H1 (cell line): ENCODE measurements at regions not wholly inside any gene's neighbourhood (a gene's known extent, or its start where the extent isn't known, plus 50 kb on each side); places are given as distances from the start of the nearest gene placed in this dataset.

Experiments
- ATF2 ChIP-seq: IDR thresholded peaks from 2 replicates; pipeline ENCODE4 v1.6.1; 2012; ENCODE audit warnings: low read length, inconsistent platforms
- GABPA ChIP-seq: IDR thresholded peaks from 2 replicates; pipeline ENCODE4 v1.6.1; 2011; ENCODE audit warnings: mild to moderate bottlenecking, low read length, moderate library complexity, borderline replicate concordance; ENCODE audit not compliant: insufficient read depth
- HDAC2 ChIP-seq, 2 experiments: fragments of 300-600 bp in 1 of 2; sonication (generic) in 1 of 2; IDR thresholded peaks; 2 replicates each; pipeline ENCODE4 v1.6.1; 2011 to 2012; ENCODE audit warnings: low read depth in 2 of 2, low read length in 2 of 2, mild to moderate bottlenecking in 2 of 2, moderate library complexity in 2 of 2, borderline replicate concordance in 1 of 2, inconsistent platforms in 1 of 2
- KDM4A ChIP-seq: IDR thresholded peaks from one replicate; pipeline ENCODE4 v1.7.1; 2012; ENCODE audit warnings: low read depth, mild to moderate bottlenecking, moderate library complexity, low read length, inconsistent platforms; ENCODE audit not compliant: severe bottlenecking
- RNF2 ChIP-seq: fragments of 200-900, 300-1000 bp; sonication (generic); IDR thresholded peaks from 2 replicates; pipeline ENCODE4 v1.7.1; 2016; ENCODE audit warnings: borderline replicate concordance, low read depth, mild to moderate bottlenecking, antibody characterized with exemption, low read length; ENCODE audit not compliant: poor library complexity, severe bottlenecking; ENCODE audit errors: missing control alignments
- SAP30 ChIP-seq: fragments of 300-600 bp; sonication (generic); IDR thresholded peaks from 2 replicates; pipeline ENCODE4 v1.7.1; 2012; ENCODE audit warnings: low read length, moderate library complexity, mild to moderate bottlenecking, inconsistent platforms; ENCODE audit not compliant: insufficient read depth, insufficient replicate concordance
- TF ChIP-seq, protein P1 (sequence below): fragments of 300-600 bp; sonication (generic); IDR thresholded peaks from 2 replicates; pipeline ENCODE4 v1.7.1; 2012; ENCODE audit warnings: low read length, moderate library complexity, mild to moderate bottlenecking, inconsistent platforms; ENCODE audit not compliant: insufficient replicate concordance
- TF ChIP-seq, protein P2 (sequence below): IDR thresholded peaks from 2 replicates; pipeline ENCODE4 v1.6.1; 2012; ENCODE audit warnings: inconsistent platforms

DNA sequence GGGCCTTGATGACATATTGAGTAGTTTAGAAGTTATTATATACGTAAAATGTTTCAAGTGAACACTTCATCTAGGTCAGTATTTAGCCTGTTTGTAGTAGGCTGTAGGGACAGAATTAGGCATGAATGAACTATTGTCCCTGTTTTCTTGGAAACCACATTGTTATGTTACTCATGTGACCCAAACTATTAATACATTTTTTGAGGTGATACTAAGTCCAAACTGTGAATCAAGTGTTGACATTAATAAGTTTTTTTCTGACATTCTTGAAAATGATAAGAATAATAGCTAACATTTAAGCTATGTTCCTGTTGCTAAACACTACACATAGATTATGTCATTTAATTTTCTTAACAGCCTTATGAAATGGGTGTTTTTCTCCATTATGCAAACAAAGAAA is 1642.7 kb upstream of the WWC1 start (continued):
- TF ChIP-seq, protein P1, sequence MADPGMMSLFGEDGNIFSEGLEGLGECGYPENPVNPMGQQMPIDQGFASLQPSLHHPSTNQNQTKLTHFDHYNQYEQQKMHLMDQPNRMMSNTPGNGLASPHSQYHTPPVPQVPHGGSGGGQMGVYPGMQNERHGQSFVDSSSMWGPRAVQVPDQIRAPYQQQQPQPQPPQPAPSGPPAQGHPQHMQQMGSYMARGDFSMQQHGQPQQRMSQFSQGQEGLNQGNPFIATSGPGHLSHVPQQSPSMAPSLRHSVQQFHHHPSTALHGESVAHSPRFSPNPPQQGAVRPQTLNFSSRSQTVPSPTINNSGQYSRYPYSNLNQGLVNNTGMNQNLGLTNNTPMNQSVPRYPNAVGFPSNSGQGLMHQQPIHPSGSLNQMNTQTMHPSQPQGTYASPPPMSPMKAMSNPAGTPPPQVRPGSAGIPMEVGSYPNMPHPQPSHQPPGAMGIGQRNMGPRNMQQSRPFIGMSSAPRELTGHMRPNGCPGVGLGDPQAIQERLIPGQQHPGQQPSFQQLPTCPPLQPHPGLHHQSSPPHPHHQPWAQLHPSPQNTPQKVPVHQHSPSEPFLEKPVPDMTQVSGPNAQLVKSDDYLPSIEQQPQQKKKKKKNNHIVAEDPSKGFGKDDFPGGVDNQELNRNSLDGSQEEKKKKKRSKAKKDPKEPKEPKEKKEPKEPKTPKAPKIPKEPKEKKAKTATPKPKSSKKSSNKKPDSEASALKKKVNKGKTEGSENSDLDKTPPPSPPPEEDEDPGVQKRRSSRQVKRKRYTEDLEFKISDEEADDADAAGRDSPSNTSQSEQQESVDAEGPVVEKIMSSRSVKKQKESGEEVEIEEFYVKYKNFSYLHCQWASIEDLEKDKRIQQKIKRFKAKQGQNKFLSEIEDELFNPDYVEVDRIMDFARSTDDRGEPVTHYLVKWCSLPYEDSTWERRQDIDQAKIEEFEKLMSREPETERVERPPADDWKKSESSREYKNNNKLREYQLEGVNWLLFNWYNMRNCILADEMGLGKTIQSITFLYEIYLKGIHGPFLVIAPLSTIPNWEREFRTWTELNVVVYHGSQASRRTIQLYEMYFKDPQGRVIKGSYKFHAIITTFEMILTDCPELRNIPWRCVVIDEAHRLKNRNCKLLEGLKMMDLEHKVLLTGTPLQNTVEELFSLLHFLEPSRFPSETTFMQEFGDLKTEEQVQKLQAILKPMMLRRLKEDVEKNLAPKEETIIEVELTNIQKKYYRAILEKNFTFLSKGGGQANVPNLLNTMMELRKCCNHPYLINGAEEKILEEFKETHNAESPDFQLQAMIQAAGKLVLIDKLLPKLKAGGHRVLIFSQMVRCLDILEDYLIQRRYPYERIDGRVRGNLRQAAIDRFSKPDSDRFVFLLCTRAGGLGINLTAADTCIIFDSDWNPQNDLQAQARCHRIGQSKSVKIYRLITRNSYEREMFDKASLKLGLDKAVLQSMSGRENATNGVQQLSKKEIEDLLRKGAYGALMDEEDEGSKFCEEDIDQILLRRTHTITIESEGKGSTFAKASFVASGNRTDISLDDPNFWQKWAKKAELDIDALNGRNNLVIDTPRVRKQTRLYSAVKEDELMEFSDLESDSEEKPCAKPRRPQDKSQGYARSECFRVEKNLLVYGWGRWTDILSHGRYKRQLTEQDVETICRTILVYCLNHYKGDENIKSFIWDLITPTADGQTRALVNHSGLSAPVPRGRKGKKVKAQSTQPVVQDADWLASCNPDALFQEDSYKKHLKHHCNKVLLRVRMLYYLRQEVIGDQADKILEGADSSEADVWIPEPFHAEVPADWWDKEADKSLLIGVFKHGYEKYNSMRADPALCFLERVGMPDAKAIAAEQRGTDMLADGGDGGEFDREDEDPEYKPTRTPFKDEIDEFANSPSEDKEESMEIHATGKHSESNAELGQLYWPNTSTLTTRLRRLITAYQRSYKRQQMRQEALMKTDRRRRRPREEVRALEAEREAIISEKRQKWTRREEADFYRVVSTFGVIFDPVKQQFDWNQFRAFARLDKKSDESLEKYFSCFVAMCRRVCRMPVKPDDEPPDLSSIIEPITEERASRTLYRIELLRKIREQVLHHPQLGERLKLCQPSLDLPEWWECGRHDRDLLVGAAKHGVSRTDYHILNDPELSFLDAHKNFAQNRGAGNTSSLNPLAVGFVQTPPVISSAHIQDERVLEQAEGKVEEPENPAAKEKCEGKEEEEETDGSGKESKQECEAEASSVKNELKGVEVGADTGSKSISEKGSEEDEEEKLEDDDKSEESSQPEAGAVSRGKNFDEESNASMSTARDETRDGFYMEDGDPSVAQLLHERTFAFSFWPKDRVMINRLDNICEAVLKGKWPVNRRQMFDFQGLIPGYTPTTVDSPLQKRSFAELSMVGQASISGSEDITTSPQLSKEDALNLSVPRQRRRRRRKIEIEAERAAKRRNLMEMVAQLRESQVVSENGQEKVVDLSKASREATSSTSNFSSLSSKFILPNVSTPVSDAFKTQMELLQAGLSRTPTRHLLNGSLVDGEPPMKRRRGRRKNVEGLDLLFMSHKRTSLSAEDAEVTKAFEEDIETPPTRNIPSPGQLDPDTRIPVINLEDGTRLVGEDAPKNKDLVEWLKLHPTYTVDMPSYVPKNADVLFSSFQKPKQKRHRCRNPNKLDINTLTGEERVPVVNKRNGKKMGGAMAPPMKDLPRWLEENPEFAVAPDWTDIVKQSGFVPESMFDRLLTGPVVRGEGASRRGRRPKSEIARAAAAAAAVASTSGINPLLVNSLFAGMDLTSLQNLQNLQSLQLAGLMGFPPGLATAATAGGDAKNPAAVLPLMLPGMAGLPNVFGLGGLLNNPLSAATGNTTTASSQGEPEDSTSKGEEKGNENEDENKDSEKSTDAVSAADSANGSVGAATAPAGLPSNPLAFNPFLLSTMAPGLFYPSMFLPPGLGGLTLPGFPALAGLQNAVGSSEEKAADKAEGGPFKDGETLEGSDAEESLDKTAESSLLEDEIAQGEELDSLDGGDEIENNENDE = no peak
- TF ChIP-seq RNF2 (no peak), HDAC2 (IDR thresholded peaks at IDR 0.05; ENCODE audit: borderline replicate concordance in 1 of 2, low read depth in 2 of 2, low read length in 2 of 2) (no peak), SAP30 (no peak), KDM4A (no peak), GABPA (no peak), ATF2 (no peak)
- TF ChIP-seq, protein P2, sequence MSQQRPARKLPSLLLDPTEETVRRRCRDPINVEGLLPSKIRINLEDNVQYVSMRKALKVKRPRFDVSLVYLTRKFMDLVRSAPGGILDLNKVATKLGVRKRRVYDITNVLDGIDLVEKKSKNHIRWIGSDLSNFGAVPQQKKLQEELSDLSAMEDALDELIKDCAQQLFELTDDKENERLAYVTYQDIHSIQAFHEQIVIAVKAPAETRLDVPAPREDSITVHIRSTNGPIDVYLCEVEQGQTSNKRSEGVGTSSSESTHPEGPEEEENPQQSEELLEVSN = no peak
